HUES6 (cell line): ENCODE measurements at regions not wholly inside any gene's neighbourhood (a gene's known extent, or its start where the extent isn't known, plus 50 kb on each side); places are given as distances from the start of the nearest gene placed in this dataset.

ENCODE experiments used
- H3K27ac ChIP-seq: 2 replicates; pipeline ENCODE4 v1.7.0; 2013; ENCODE audit warnings: low read depth, mild to moderate bottlenecking, low read length, inconsistent platforms
- H3K27me3 ChIP-seq: 2 replicates; pipeline ENCODE4 v1.6.1; 2013; ENCODE audit warnings: low read length; ENCODE audit not compliant: control insufficient read depth, insufficient read depth
- H3K36me3 ChIP-seq: 2 replicates; pipeline ENCODE4 v1.6.1; 2013; ENCODE audit warnings: low read length; ENCODE audit not compliant: control insufficient read depth, insufficient read depth
- H3K4me1 ChIP-seq: 2 replicates; pipeline ENCODE4 v1.6.1; 2013; ENCODE audit warnings: low read length; ENCODE audit not compliant: control insufficient read depth, insufficient read depth
- H3K4me3 ChIP-seq: 2 replicates; pipeline ENCODE4 v1.5.1; 2013; ENCODE audit warnings: low read depth, low read length
- H3K9ac ChIP-seq: one replicate; pipeline ENCODE4 v1.6.1; 2013; ENCODE audit warnings: mild to moderate bottlenecking, low read length
- H3K9me3 ChIP-seq: 2 replicates; pipeline ENCODE4 v1.6.1; 2013; ENCODE audit warnings: low read depth, low read length; ENCODE audit not compliant: control insufficient read depth, insufficient read depth

GRCh38 chr11:42075180-42075579 lies 615.7 kb upstream of the LRRC4C start:
- Histone ChIP-seq H3K36me3 (no peaks in the 10 kb centered on the region), H3K27me3 (no peaks in the 10 kb centered on the region), H3K9ac (no peak overlapping the region), H3K4me1 (no peaks in the 10 kb centered on the region), H3K27ac (no peak overlapping the region), H3K9me3 (no peaks in the 10 kb centered on the region), H3K4me3 (no peak overlapping the region)

GRCh38 chr11:42077794-42078193 lies 618.3 kb upstream of the LRRC4C start:
- Histone ChIP-seq H3K4me3 (no peak overlapping the region), H3K4me1 (no peaks in the 10 kb centered on the region), H3K27ac (no peak overlapping the region), H3K36me3 (no peaks in the 10 kb centered on the region), H3K9ac (no peak overlapping the region), H3K9me3 (no peaks in the 10 kb centered on the region), H3K27me3 (no peaks in the 10 kb centered on the region)

GRCh38 chr11:42085736-42086135 lies 626.3 kb upstream of the LRRC4C start:
- H3K27me3 ChIP-seq = no peaks in the 10 kb centered on the region
- no peak overlapping the region for H3K4me3 ChIP-seq
- no peak overlapping the region for H3K9ac ChIP-seq
- H3K9me3 ChIP-seq = no peaks in the 10 kb centered on the region
- H3K4me1 ChIP-seq = no peaks in the 10 kb centered on the region
- H3K36me3 ChIP-seq = no peaks in the 10 kb centered on the region
- H3K27ac ChIP-seq = no peak overlapping the region

DNA sequence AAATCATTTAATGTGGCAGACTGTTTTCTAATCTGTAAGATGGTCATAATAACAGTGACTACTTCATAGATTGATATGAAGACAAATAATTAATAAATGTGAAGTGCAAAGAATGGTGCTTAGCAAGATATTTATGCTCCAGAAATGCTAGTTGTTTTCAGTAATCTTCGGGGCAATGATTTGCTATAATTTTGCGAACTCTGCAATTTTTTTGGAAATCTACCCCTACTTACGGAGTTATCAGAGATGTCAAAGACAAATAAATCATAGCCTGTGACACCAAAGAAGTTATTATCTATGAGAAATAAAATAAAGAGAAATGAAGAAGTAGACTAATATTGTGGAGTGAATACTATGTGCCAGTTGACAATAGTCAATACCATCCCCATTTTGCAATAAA lies 634.1 kb upstream of the LRRC4C start:
- Histone ChIP-seq H3K9ac (no peak overlapping the region), H3K27ac (no peak overlapping the region), H3K36me3 (no peaks in the 10 kb centered on the region), H3K9me3 (peaks cover 16% of the 10 kb centered on the region), H3K4me1 (no peaks in the 10 kb centered on the region), H3K4me3 (no peak overlapping the region), H3K27me3 (no peaks in the 10 kb centered on the region)

- no peak overlapping the region for H3K9ac ChIP-seq
- H3K4me3 ChIP-seq = no peak overlapping the region
- H3K27ac ChIP-seq = no peak overlapping the region
- H3K27me3 ChIP-seq = no peaks in the 10 kb centered on the region
- H3K9me3 ChIP-seq = peaks cover 16% of the 10 kb centered on the region
- H3K4me1 ChIP-seq = no peaks in the 10 kb centered on the region
- no peaks in the 10 kb centered on the region for H3K36me3 ChIP-seq
Observed at GRCh38 chr11:42098075-42098474, 638.6 kb upstream of the LRRC4C start.

DNA sequence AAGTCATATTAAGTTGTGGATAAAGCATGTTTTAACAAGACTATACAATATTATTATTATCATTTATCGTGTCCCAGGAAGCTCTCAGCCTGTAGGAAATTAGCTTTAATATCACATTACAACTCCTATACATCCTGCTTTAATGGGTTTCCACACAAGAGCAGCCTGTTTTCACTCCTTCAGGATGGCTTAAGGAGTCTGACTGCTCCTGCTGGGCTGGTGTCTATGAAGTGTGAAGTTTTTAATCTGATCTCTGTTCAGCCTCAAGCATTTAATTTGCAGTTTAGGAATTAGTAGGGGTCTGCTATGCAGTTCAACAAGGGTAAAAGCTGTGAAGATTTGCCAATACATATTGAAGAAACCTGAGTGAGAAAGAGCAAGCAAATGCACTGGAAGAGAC lies 653.4 kb upstream of the LRRC4C start:
- H3K4me3 ChIP-seq = no peak overlapping the region
- no peaks in the 10 kb centered on the region; the same call in 1 of the 2 replicates for H3K4me1 ChIP-seq
- H3K36me3 ChIP-seq = no peaks in the 10 kb centered on the region
- H3K9ac ChIP-seq = no peak overlapping the region
- no peaks in the 10 kb centered on the region for H3K27me3 ChIP-seq
- no peaks in the 10 kb centered on the region for H3K9me3 ChIP-seq
- no peak overlapping the region for H3K27ac ChIP-seq

DNA sequence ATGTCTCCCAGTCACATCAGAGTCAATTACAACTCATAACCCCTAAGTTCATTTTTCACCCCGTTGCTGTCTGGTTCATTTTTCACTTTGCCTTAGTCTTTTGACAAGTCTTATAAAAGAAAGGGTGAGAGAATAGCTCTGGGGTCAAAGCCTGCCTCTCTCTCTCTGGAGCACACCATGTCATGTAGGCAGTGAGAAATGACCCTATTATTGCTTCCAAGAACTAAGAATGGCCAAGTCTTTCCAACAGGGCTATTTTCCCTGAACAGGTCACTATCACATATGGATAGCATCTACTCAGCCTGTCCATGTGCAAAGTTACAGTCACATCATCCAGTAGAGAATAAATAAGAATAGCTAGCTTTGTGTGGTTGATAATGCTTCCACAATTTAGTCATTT lies 655.5 kb upstream of the LRRC4C start:
- H3K4me3 ChIP-seq = no peak overlapping the region
- no peaks in the 10 kb centered on the region for H3K9me3 ChIP-seq
- no peak overlapping the region for H3K9ac ChIP-seq
- H3K27me3 ChIP-seq = no peaks in the 10 kb centered on the region
- no peak overlapping the region for H3K27ac ChIP-seq
- no peaks in the 10 kb centered on the region for H3K36me3 ChIP-seq
- H3K4me1 ChIP-seq = no peaks in the 10 kb centered on the region; the same call in 1 of the 2 replicates

DNA sequence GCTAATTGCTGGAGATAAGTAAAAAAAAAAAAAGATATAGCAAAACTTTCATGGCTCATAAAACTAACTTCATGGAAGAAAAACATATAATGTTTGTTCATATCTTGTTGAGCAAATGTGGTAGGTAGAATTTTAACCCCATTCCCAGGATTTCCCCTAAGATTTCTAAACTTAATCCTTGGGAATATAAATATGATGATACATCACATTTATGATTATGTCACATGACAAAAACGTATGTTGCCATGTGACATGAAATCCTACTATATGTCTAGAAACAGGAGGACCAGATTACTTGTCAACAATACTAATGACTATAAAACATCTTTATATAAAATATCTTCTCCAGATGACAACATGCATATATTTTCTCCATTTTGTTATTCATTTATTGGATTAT lies 679.0 kb upstream of the LRRC4C start:
- Histone ChIP-seq H3K27ac (no peak overlapping the region), H3K9me3 (peaks cover 6% of the 10 kb centered on the region), H3K4me3 (no peak overlapping the region), H3K9ac (no peak overlapping the region), H3K4me1 (no peaks in the 10 kb centered on the region), H3K27me3 (no peaks in the 10 kb centered on the region), H3K36me3 (no peaks in the 10 kb centered on the region)

DNA sequence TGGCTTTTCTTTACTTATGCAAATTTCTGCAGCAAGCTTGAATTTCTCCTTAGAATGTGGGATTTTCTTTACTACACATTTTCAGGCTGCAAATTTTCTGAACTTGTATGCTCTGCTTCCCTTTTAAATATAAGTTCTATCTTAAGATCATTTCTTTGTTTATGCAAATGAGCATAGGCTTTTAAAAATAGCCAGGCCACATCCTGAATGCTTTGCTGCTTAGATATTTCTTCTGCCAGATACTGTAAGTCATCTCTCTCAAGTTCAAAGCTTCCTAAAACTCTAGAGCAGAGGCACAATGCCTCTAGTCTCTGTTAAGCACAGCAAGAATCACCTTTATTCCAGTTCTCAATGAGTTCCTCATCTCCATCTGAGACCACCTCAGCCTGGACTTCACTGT lies 685.9 kb upstream of the LRRC4C start:
- no peak overlapping the region for H3K4me3 ChIP-seq
- no peaks in the 10 kb centered on the region for H3K27me3 ChIP-seq
- no peaks in the 10 kb centered on the region for H3K36me3 ChIP-seq
- no peak overlapping the region for H3K27ac ChIP-seq
- peaks cover 40% of the 10 kb centered on the region for H3K9me3 ChIP-seq
- H3K9ac ChIP-seq = no peak overlapping the region
- no peaks in the 10 kb centered on the region for H3K4me1 ChIP-seq

DNA sequence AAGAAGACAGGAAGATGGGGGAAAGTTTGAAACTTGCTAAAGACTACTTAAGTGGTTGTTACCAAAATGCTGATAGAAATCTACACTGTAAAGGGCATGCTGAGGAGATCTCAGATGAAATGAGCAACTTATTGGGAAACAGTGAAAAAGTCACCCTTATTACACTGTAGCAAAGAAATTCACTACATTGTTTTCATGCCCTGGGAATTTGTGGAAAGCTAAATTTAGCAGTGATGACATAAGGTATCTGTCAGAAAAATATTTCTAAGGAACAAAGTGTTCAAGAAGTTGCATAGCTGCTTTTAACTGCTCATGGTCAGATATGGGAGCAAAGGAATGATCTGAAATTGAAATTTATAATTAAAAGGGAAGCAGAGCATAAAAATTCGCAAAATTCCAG lies 702.4 kb upstream of the LRRC4C start:
- no peaks in the 10 kb centered on the region for H3K36me3 ChIP-seq
- H3K9me3 ChIP-seq = no peaks in the 10 kb centered on the region; the same call in 1 of the 2 replicates
- H3K4me3 ChIP-seq = no peak overlapping the region
- no peaks in the 10 kb centered on the region for H3K27me3 ChIP-seq
- H3K4me1 ChIP-seq = no peaks in the 10 kb centered on the region
- H3K9ac ChIP-seq = no peak overlapping the region
- no peak overlapping the region for H3K27ac ChIP-seq

- Histone ChIP-seq H3K27ac (no peak overlapping the region), H3K27me3 (no peaks in the 10 kb centered on the region)
Observed at GRCh38 chr11:42169191-42169590, 709.7 kb upstream of the LRRC4C start.

DNA sequence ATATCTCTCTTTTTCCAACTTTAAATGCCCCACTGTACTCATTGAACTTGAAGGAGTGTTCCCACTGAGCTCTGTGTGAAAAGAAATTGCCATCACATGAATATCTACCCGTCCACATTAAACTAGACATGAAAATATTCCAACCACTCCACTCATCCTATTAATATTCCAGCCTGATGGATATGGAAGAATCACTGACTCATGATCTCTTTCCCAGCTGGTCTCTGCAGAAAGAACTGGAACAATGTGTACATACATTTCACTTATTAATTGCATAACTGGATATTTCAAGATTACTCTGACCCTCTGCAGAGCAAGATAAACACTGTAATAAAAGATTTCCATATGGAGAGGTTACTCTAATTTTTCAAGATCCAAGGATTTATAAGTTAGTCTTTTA lies 711.1 kb upstream of the LRRC4C start:
- Histone ChIP-seq H3K27me3 (no peaks in the 10 kb centered on the region), H3K36me3 (no peaks in the 10 kb centered on the region), H3K27ac (no peak overlapping the region), H3K9ac (no peak overlapping the region), H3K4me1 (no peaks in the 10 kb centered on the region), H3K9me3 (no peaks in the 10 kb centered on the region), H3K4me3 (no peak overlapping the region)

More at GRCh38 chr11:42169191-42169590, 709.7 kb upstream of the LRRC4C start:
- H3K4me1 ChIP-seq = no peaks in the 10 kb centered on the region
- no peaks in the 10 kb centered on the region for H3K36me3 ChIP-seq
- no peaks in the 10 kb centered on the region for H3K9me3 ChIP-seq
- no peak overlapping the region for H3K4me3 ChIP-seq
- no peak overlapping the region for H3K9ac ChIP-seq
